SU-DHL-6 (cell line): ENCODE measurements at regions not wholly inside any gene's neighbourhood (a gene's known extent, or its start where the extent isn't known, plus 50 kb on each side); places are given as distances from the start of the nearest gene placed in this dataset.

Source experiments
- H2AFZ ChIP-seq: fragments of 200-600 bp; sonication (generic); 2 replicates; pipeline ENCODE4 v1.6.1; 2014; ENCODE audit warnings: low read depth, mild to moderate bottlenecking, moderate library complexity, mixed read lengths, antibody characterized with exemption, low read length; ENCODE audit not compliant: severe bottlenecking
- H3F3A ChIP-seq: fragments of 200-600 bp; shearing (Covaris generic); 2 replicates; pipeline ENCODE4 v1.6.0; 2016; ENCODE audit warnings: antibody characterized with exemption, mild to moderate bottlenecking; ENCODE audit not compliant: insufficient read depth
- H3K27ac ChIP-seq: fragments of 200-600 bp; sonication (generic); 2 replicates; pipeline ENCODE4 v1.5.1; 2016; ENCODE audit warnings: low read depth, mild to moderate bottlenecking, low read length, moderate library complexity, mixed read lengths
- H3K27me3 ChIP-seq: fragments of 200-600 bp; sonication (generic), shearing (Covaris generic); 2 replicates; pipeline ENCODE4 v1.6.0; 2014; ENCODE audit warnings: mild to moderate bottlenecking, low read length
- H3K36me3 ChIP-seq: fragments of 200-600 bp; sonication (generic); 2 replicates; pipeline ENCODE4 v1.6.1; 2014; ENCODE audit warnings: mild to moderate bottlenecking, low read length, mixed read lengths
- H3K4me2 ChIP-seq: fragments of 300-600, 200-600 bp; shearing (Covaris generic), sonication (generic); 2 replicates; pipeline ENCODE4 v1.6.0; 2014; ENCODE audit warnings: low read length, low read depth, mild to moderate bottlenecking; ENCODE audit not compliant: poor library complexity, severe bottlenecking
- H3K4me3 ChIP-seq: fragments of 200-600 bp; sonication (generic); 2 replicates; pipeline ENCODE4 v1.5.1; 2014; ENCODE audit warnings: antibody characterized with exemption, low read length, mild to moderate bottlenecking, mixed read lengths; ENCODE audit not compliant: insufficient read depth, poor library complexity, severe bottlenecking
- H3K79me2 ChIP-seq: fragments of 200-600 bp; sonication (generic); 2 replicates; pipeline ENCODE4 v1.6.1; 2014; ENCODE audit warnings: mild to moderate bottlenecking, low read length, moderate library complexity; ENCODE audit not compliant: insufficient read depth
- H3K9ac ChIP-seq: fragments of 200-600 bp; sonication (generic); 2 replicates; pipeline ENCODE4 v1.7.0; 2014; ENCODE audit warnings: mild to moderate bottlenecking, low read length
- H3K9me2 ChIP-seq: fragments of 200-600 bp; sonication (generic); replicated peaks from 2 replicates; pipeline ENCODE4 v1.6.1; 2014; ENCODE audit warnings: low read length; ENCODE audit not compliant: insufficient read depth
- H3K9me3 ChIP-seq: fragments of 200-600 bp; sonication (generic); 2 replicates; pipeline ENCODE4 v1.6.1; 2014; ENCODE audit warnings: low read length, mixed read lengths; ENCODE audit not compliant: insufficient read depth
- H4K20me1 ChIP-seq: fragments of 200-600 bp; sonication (generic); 2 replicates; pipeline ENCODE4 v1.6.1; 2014; ENCODE audit warnings: low read depth, mild to moderate bottlenecking, antibody characterized with exemption, low read length, moderate library complexity, mixed read lengths
- CTCF ChIP-seq: fragments of 200-600 bp; sonication (generic); IDR thresholded peaks from one replicate; pipeline ENCODE4 v1.5.1; 2017; ENCODE audit warnings: antibody characterized with exemption, mild to moderate bottlenecking, low read length, moderate library complexity; ENCODE audit not compliant: insufficient read depth, poor library complexity, severe bottlenecking
- EZH2phosphoT487 ChIP-seq: fragments of 200-600 bp; sonication (generic), shearing (Covaris generic); conservative IDR thresholded peaks from 2 replicates; pipeline ENCODE4 v1.6.1; 2018; ENCODE audit warnings: mild to moderate bottlenecking, antibody characterized with exemption, low read length, moderate library complexity, mixed read lengths

GRCh38 chr6:153872946-153873345 lies 166.1 kb upstream of the OPRM1 start:
- Histone ChIP-seq H3K79me2 (no peaks in the 10 kb centered on the region), H4K20me1 (no peaks in the 10 kb centered on the region), H3K36me3 (no peaks in the 10 kb centered on the region), H3K9me2 (no peaks in the 10 kb centered on the region), H3K27ac (no peak overlapping the region), H3K4me3 (no peak overlapping the region), H2AFZ (no peak overlapping the region), H3K9me3 (no peaks in the 10 kb centered on the region), H3K4me2 (no peak overlapping the region), H3K27me3 (no peaks in the 10 kb centered on the region), H3F3A (no peaks in the 10 kb centered on the region), H3K9ac (no peak overlapping the region)
- TF ChIP-seq EZH2phosphoT487 (no peak), CTCF (no peak)

- Histone ChIP-seq H3K9ac (no peak overlapping the region), H4K20me1 (no peaks in the 10 kb centered on the region), H3K27ac (no peak overlapping the region), H3K9me2 (no peaks in the 10 kb centered on the region), H3K9me3 (no peaks in the 10 kb centered on the region), H3K27me3 (no peaks in the 10 kb centered on the region), H3K79me2 (no peaks in the 10 kb centered on the region), H3K4me3 (no peak overlapping the region), H3K36me3 (no peaks in the 10 kb centered on the region), H3F3A (no peaks in the 10 kb centered on the region), H2AFZ (no peak overlapping the region), H3K4me2 (no peak overlapping the region)
- TF ChIP-seq CTCF: no peak
- no peak for TF ChIP-seq EZH2phosphoT487
These were observed 176.1 kb upstream of the OPRM1 start for GRCh38 chr6:153862927-153863326.

GRCh38 chr6:153862139-153862538 lies 176.9 kb upstream of the OPRM1 start:
- H3K4me2 ChIP-seq: no peak overlapping the region
- no peaks in the 10 kb centered on the region for H4K20me1 ChIP-seq
- H3K36me3 ChIP-seq: no peaks in the 10 kb centered on the region
- no peak overlapping the region for H3K9ac ChIP-seq
- H3K79me2 ChIP-seq: no peaks in the 10 kb centered on the region
- no peaks in the 10 kb centered on the region for H3K9me3 ChIP-seq
- no peaks in the 10 kb centered on the region for H3K27me3 ChIP-seq
- H3K9me2 ChIP-seq: no peaks in the 10 kb centered on the region
- H3F3A ChIP-seq: no peaks in the 10 kb centered on the region
- TF ChIP-seq CTCF: no peak
- no peak overlapping the region for H3K4me3 ChIP-seq
- H3K27ac ChIP-seq: no peak overlapping the region
- no peak overlapping the region for H2AFZ ChIP-seq

GRCh38 chr6:153858529-153858928 lies 180.5 kb upstream of the OPRM1 start:
- H3K27ac ChIP-seq: no peak overlapping the region
- H3F3A ChIP-seq: no peaks in the 10 kb centered on the region
- no peak overlapping the region for H3K9ac ChIP-seq
- H3K4me2 ChIP-seq: no peak overlapping the region
- no peak for TF ChIP-seq EZH2phosphoT487
- TF ChIP-seq CTCF: no peak
- no peaks in the 10 kb centered on the region for H3K9me3 ChIP-seq
- H3K27me3 ChIP-seq: no peaks in the 10 kb centered on the region
- no peaks in the 10 kb centered on the region for H3K79me2 ChIP-seq
- H4K20me1 ChIP-seq: no peaks in the 10 kb centered on the region
- no peak overlapping the region for H2AFZ ChIP-seq
- H3K36me3 ChIP-seq: no peaks in the 10 kb centered on the region
- no peak overlapping the region for H3K4me3 ChIP-seq
- H3K9me2 ChIP-seq: no peaks in the 10 kb centered on the region
